ENCODE measurements at regions not wholly inside any gene's neighbourhood (a gene's known extent, or its start where the extent isn't known, plus 50 kb on each side); places are given as distances from the start of the nearest gene placed in this dataset.

- DNase-seq (ENCODE audit: insufficient read length, low spot score) (no peak), FAIRE-seq (no peak)
These were observed 447.1 kb downstream of the TXNL1 start for GRCh38 chr18:56191334-56191733.

GRCh38 chr18:56189615-56190014 is 448.8 kb downstream of the TXNL1 start:
- DNase-seq (ENCODE audit: insufficient read length, low spot score), result no peak
- FAIRE-seq, result no peak

- DNase-seq (ENCODE audit: insufficient read length, low spot score) (no peak), FAIRE-seq (no peak)
These were observed 449.7 kb downstream of the TXNL1 start for GRCh38 chr18:56188529-56189275.

DNA sequence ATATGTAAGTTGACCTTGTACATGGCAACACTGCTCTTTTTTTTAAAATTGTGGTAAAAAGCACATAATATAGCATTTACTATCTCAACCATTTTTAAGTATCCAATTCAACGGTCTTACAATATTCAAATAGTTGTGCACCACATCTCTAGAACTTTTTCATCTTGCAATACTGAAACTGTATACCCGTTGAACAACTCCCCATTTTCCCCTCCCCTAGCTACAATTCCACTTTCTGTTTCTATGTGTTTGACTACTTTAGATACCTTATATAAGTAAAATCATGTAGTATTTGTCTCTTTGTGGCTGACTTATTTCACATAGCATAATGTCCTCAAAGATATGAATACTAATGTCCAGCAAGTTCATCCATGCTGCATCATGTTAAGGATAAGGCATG is 452.1 kb downstream of the TXNL1 start:
- DNase-seq (ENCODE audit: insufficient read length, low spot score) (no peak), FAIRE-seq (no peak)

DNA sequence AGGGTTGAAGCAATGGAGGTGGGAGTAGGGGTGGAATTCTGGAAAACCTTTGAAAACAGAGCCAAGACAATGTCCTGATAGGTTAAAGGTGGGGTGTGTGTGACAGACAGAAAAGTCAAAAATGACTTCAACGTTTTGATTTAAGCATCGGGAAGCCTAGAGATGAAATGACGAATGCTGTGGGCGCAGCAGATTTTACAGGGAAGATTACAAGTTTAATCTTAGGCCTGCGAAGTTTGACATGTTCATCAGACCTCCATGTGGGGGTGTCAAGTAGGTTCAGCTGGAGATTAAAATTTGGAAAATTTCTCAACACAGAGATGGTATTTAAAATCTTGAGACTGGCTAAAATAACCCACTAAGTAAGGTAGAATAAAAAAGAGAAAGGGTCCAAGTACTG is 453.3 kb downstream of the TXNL1 start:
- FAIRE-seq (no peak), DNase-seq (ENCODE audit: insufficient read length, low spot score) (no peak)

- no peak for FAIRE-seq
- no peak for DNase-seq (ENCODE audit: insufficient read length, low spot score)
These were observed 461.6 kb downstream of the TXNL1 start for GRCh38 chr18:56176751-56177150.

GRCh38 chr18:56175330-56176001 is 462.9 kb downstream of the TXNL1 start:
- DNase-seq (ENCODE audit: insufficient read length, low spot score) (no peak), FAIRE-seq (no peak)

DNA sequence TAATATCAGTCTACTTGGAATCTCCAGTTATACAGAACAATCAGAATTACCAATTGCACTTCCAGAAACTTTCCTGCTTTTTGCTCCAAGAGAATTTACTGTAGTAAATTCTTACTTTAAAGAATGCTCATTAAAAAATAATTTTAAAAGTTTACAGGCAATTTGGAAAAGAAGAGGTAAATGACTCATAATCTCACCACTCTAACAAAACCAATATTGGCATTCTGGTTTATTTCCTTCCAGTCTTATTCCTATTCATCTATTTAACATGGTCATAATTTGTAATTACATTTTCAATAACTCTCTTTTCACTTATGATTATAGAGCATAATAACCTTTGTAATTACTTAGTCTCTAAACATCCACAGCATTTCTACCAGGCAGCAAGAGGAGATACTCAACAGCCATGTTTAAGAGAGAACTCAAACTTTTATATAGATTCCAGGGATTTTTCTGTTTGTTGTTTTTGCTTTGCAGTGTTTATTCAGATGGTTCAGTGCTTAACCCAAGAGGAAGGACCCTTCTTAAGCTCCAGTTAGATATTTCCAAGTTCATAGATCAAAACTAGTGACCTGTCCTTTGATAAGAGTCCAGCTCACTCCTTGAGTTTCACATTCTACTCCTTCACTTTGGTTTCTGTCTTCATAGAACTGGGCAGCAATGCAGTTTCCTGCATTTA is 464.7 kb downstream of the TXNL1 start:
- DNase-seq (ENCODE audit: insufficient read length, low spot score), result no peak
- no peak for FAIRE-seq

GRCh38 chr18:56172527-56172926 is 465.9 kb downstream of the TXNL1 start:
- no peak for FAIRE-seq
- no peak for DNase-seq (ENCODE audit: insufficient read length, low spot score)

DNA sequence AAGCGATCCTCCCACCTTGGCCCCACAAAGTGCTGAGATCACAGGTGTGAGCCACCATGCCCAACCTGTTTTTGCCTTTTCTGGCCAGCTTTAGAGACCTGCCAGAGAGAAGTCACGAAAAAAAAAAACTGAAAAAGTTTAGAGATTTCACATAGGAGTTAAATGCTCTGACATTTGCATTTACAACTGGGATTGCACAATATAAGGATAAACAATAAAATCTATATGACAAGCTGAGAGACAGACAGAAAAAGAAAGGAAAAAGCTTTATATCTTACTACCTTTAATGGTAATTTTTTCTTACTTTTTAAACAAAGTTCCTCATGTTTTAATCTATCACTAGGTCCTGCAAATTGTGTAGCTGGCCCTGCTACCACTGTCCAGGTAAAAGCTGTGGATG is 466.5 kb downstream of the TXNL1 start:
- no peak for DNase-seq (ENCODE audit: insufficient read length, low spot score)
- no peak for FAIRE-seq

- no peak for FAIRE-seq
These were observed 470.2 kb downstream of the TXNL1 start for GRCh38 chr18:56168049-56168781.

GRCh38 chr18:56167366-56167765 is 471.0 kb downstream of the TXNL1 start:
- FAIRE-seq, result no peak
- no peak for DNase-seq (ENCODE audit: insufficient read length, low spot score)

More at GRCh38 chr18:56168049-56168781, 470.2 kb downstream of the TXNL1 start:
- peak; percentile 18 for DNase-seq (ENCODE audit: insufficient read length, low spot score)

- DNase-seq (ENCODE audit: insufficient read length, low spot score) (no peak), FAIRE-seq (no peak)
These were observed 471.5 kb downstream of the TXNL1 start for GRCh38 chr18:56166914-56167313.

- FAIRE-seq (no peak), DNase-seq (ENCODE audit: insufficient read length, low spot score) (no peak)
These were observed 472.6 kb downstream of the TXNL1 start for GRCh38 chr18:56165601-56166355.

GRCh38 chr18:56162311-56163265 is 475.8 kb downstream of the TXNL1 start:
- no peak for DNase-seq (ENCODE audit: insufficient read length, low spot score)

GRCh38 chr18:56161566-56162260 is 476.7 kb downstream of the TXNL1 start:
- FAIRE-seq (no peak), DNase-seq (ENCODE audit: insufficient read length, low spot score) (no peak)

More at GRCh38 chr18:56162311-56163265, 475.8 kb downstream of the TXNL1 start:
- no peak for FAIRE-seq

DNA sequence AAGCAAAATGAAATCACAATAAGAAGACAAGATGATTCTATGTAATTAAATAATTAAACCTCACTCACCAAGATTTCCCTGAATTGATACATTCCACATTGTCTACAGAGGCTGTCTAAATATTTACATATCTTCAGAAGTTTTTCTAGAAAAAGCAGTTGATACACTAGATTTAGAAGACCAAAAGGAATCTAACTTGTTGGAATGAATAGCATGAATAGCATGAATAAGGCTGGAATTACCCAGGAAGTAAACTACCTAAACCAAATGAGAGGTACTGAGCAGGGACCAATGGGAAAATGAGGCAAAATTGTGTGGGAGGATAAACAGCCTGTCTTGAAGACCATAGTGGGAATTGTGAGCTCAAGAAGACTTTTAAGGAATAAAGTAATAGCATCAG is 479.7 kb downstream of the TXNL1 start:
- FAIRE-seq, result no peak
- no peak for DNase-seq (ENCODE audit: insufficient read length, low spot score)

GRCh38 chr18:56157541-56157940 is 480.9 kb downstream of the TXNL1 start:
- FAIRE-seq (no peak), DNase-seq (ENCODE audit: insufficient read length, low spot score) (no peak)

Data from HTR-8/SVneo (cell line).